Astrocyte of the cerebellum (primary cell): ENCODE measurements at regions not wholly inside any gene's neighbourhood (a gene's known extent, or its start where the extent isn't known, plus 50 kb on each side); places are given as distances from the start of the nearest gene placed in this dataset.

Source experiments
- DNase-seq: peaks from one replicate; pipeline ENCODE4 v3.0.0-alpha.2; 2011; ENCODE audit warnings: low read depth
- H3K4me3 ChIP-seq: 2 replicates; pipeline ENCODE4 v1.5.1; 2011; ENCODE audit warnings: mild to moderate bottlenecking, low read depth, low read length, moderate library complexity
- in situ Hi-C: cut with HindIII; loops from 2 replicates; pipeline ENCODE4 v1.10.0; 2017; ENCODE audit warnings: low sequenced_read_pairs
- TF ChIP-seq, protein P1 (sequence below): IDR thresholded peaks from 2 replicates; pipeline ENCODE4 v1.5.1; 2012; ENCODE audit warnings: low read length, low read depth, moderate library complexity, mild to moderate bottlenecking; ENCODE audit errors: missing control alignments

DNA sequence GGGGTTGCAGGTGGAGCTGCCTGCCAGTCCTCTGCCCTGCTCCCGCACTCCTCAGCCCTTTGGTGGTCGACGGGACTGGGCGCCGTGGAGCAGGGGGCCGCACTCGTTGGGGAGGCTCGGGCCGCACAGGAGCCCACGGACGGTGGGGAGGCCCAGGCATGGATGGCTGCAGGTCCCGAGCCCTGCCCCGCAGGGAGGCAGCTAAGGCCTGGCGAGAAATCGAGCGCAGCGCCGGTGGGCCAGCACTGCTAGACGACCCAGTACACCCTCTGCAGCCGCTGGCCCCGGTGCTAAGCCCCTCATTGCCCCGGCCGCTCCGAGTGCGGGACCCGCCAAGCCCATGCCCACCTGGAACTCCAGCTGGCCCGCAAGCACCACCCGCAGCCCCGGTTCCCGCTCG is 221.8 kb downstream of the BTG1 start:
- TF ChIP-seq, protein P1, sequence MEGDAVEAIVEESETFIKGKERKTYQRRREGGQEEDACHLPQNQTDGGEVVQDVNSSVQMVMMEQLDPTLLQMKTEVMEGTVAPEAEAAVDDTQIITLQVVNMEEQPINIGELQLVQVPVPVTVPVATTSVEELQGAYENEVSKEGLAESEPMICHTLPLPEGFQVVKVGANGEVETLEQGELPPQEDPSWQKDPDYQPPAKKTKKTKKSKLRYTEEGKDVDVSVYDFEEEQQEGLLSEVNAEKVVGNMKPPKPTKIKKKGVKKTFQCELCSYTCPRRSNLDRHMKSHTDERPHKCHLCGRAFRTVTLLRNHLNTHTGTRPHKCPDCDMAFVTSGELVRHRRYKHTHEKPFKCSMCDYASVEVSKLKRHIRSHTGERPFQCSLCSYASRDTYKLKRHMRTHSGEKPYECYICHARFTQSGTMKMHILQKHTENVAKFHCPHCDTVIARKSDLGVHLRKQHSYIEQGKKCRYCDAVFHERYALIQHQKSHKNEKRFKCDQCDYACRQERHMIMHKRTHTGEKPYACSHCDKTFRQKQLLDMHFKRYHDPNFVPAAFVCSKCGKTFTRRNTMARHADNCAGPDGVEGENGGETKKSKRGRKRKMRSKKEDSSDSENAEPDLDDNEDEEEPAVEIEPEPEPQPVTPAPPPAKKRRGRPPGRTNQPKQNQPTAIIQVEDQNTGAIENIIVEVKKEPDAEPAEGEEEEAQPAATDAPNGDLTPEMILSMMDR, result no peak
- no peak overlapping the region for H3K4me3 ChIP-seq
- in situ Hi-C loops, result no loop called here
- no peak for DNase-seq

GRCh38 chr12:91922674-91923073 is 223.0 kb downstream of the BTG1 start:
- in situ Hi-C loops, result no loop called here
- DNase-seq, result no peak
- no peak overlapping the region for H3K4me3 ChIP-seq
- TF ChIP-seq, protein P1, result no peak

DNA sequence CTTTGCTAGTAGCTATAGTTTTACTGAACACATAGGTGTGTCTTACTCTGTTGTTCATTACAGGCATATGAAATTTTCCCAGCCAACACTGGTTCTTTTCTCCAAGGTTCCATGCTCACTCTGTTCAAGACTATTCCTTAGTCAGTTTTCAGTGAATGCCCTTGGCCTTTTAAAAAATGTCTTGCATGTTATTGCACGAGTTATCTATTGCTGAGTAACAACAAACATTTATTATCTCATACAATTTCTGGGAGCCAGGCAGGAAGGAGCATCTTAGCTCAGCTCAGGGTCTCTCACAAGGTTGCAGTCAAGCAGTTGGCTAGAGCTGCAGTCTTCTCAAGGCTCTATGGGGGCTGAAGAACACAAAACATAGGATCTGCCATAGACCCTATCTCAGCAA is 223.5 kb downstream of the BTG1 start:
- in situ Hi-C loops, result no loop called here
- no peak overlapping the region for H3K4me3 ChIP-seq
- TF ChIP-seq, protein P1, result no peak
- no peak for DNase-seq

DNA sequence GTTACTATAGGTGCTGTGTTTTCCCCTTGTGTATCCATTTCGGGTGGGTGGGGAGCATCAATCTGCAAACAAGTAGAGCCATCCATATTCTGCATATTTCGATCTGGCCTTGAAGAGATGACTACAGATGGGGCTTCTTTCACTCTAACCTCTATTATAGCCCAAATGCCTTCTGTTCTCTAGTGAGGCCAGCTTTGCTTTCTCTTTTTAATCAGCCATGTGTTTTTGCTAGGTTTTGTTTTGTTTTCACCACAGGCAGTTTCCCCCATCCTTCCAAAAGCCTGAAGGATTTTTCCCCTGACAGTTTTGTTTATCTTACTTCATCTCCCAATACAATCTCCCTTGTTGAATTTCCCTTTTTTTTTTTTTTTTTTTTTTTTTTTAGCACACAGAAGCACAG is 224.1 kb downstream of the BTG1 start:
- DNase-seq, result no peak
- TF ChIP-seq, protein P1, result no peak
- in situ Hi-C loops, result no loop called here
- H3K4me3 ChIP-seq, result no peak overlapping the region

DNA sequence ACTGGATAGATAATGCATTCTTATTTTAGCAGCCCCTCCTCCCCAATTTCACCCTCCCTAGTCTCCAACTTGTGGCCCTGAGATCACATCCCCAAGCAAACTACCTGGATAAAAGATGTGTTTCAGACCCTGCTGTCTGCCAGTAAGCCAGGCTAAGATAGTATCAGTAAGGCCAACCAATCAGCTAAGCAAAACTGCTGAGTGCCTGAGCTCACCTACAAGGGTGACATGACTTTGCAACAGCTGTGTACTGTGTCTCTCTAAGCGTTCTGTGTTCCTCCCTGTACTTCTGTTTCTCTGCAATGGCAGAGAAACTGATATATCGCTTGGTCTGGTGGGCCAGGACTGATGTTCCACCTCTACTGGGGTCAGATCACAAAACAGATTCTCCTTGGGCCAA is 224.9 kb downstream of the BTG1 start:
- TF ChIP-seq, protein P1, result no peak
- in situ Hi-C loops, result no loop called here
- no peak for DNase-seq
- H3K4me3 ChIP-seq, result no peak overlapping the region

DNA sequence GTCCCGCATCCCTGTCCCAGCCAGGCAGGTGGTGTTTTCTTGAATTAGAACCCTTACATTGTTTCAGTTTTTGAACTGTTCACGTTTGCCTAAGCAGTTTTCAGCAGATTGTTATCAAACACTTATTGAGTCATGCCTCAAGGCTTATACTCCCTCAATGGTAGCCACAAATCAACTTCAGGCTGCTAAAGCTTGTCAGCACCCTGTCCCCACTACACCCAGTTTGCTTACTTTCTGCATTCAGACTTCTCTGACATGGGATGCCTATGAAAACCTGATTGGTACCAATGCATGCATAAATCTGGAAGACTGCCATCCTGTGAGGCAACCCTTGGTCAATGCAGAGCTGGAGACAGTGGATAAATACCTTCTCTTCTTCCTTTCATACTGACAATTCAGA is 225.4 kb downstream of the BTG1 start:
- TF ChIP-seq, protein P1, result no peak
- H3K4me3 ChIP-seq, result no peak overlapping the region
- in situ Hi-C loops, result no loop called here
- no peak for DNase-seq

GRCh38 chr12:91918431-91918830 is 227.2 kb downstream of the BTG1 start:
- no peak for DNase-seq
- H3K4me3 ChIP-seq, result no peak overlapping the region
- in situ Hi-C loops, result no loop called here
- TF ChIP-seq, protein P1, result no peak
